Nephron (organoid): ENCODE measurements at regions not wholly inside any gene's neighbourhood (a gene's known extent, or its start where the extent isn't known, plus 50 kb on each side); places are given as distances from the start of the nearest gene placed in this dataset.

Source experiments
- H3K27ac Mint-ChIP-seq, 3 experiments: 2 replicates each; pipeline ENCODE4 v1.8.0; 2020; ENCODE audit warnings: mixed read lengths in 3 of 3, mild to moderate bottlenecking in 2 of 3, moderate library complexity in 1 of 3
- H3K27me3 Mint-ChIP-seq: 2 replicates; pipeline ENCODE4 v1.8.0; 2021; ENCODE audit warnings: low read depth, mild to moderate bottlenecking, moderate library complexity, mixed read lengths
- H3K36me3 Mint-ChIP-seq: 2 replicates; pipeline ENCODE4 v1.8.0; 2020; ENCODE audit warnings: low read depth, mixed read lengths
- H3K4me1 Mint-ChIP-seq: 2 replicates; pipeline ENCODE4 v1.8.0; 2020; ENCODE audit warnings: mixed read lengths
- H3K4me3 Mint-ChIP-seq, 3 experiments: 2 replicates each; pipeline ENCODE4 v1.8.0; 2020; ENCODE audit warnings: mild to moderate bottlenecking in 3 of 3, mixed read lengths in 3 of 3, moderate library complexity in 2 of 3
- H3K9me3 Mint-ChIP-seq: 2 replicates; pipeline ENCODE4 v1.8.0; 2020; ENCODE audit warnings: mixed read lengths
- CTCF ChIP-seq, 3 experiments: fragments of 200-600 bp; sonication (generic); IDR thresholded peaks; one replicate each; pipeline ENCODE4 v1.5.0; 2021; ENCODE audit warnings: antibody characterized with exemption in 3 of 3; ENCODE audit not compliant: unreplicated experiment in 3 of 3

GRCh38 chr11:79570104-79570503 lies 129.3 kb upstream of the TENM4 start:
- peaks cover 6% of the 10 kb centered on the region for H3K4me1 Mint-ChIP-seq
- H3K4me3 Mint-ChIP-seq = no peak overlapping the region
- H3K9me3 Mint-ChIP-seq = peaks cover 2% of the 10 kb centered on the region
- no peak for TF ChIP-seq CTCF (IDR thresholded peaks at IDR 0.05; ENCODE audit: unreplicated experiment in 3 of 3)
- no peak overlapping the region for H3K27ac Mint-ChIP-seq
- peaks cover under 1% of the 10 kb centered on the region for H3K27me3 Mint-ChIP-seq
- H3K36me3 Mint-ChIP-seq = no peaks in the 10 kb centered on the region

- Mint-ChIP-seq H3K36me3 (no peaks in the 10 kb centered on the region), H3K27ac (no peak overlapping the region), H3K4me3 (no peak overlapping the region), H3K27me3 (peaks cover 3% of the 10 kb centered on the region), H3K4me1 (peaks cover 6% of the 10 kb centered on the region), H3K9me3 (peaks cover 2% of the 10 kb centered on the region)
- TF ChIP-seq CTCF (IDR thresholded peaks at IDR 0.05; ENCODE audit: unreplicated experiment in 3 of 3) = no peak
Measured at GRCh38 chr11:79564288-79564925, 123.6 kb upstream of the TENM4 start.

GRCh38 chr11:79561496-79561895 lies 120.7 kb upstream of the TENM4 start:
- Mint-ChIP-seq H3K9me3 (peaks cover 3% of the 10 kb centered on the region), H3K27ac (no peak overlapping the region), H3K4me1 (no peaks in the 10 kb centered on the region), H3K4me3 (no peak overlapping the region), H3K36me3 (no peaks in the 10 kb centered on the region), H3K27me3 (peaks cover 3% of the 10 kb centered on the region)
- no peak for TF ChIP-seq CTCF (IDR thresholded peaks at IDR 0.05; ENCODE audit: unreplicated experiment in 3 of 3)

- H3K27me3 Mint-ChIP-seq = peaks cover 7% of the 10 kb centered on the region
- no peak overlapping the region for H3K27ac Mint-ChIP-seq
- no peaks in the 10 kb centered on the region for H3K36me3 Mint-ChIP-seq
- H3K9me3 Mint-ChIP-seq = peaks cover 6% of the 10 kb centered on the region
- no peaks in the 10 kb centered on the region for H3K4me1 Mint-ChIP-seq
- H3K4me3 Mint-ChIP-seq = no peak overlapping the region
- TF ChIP-seq CTCF (IDR thresholded peaks at IDR 0.05; ENCODE audit: unreplicated experiment in 3 of 3) = no peak
Measured at GRCh38 chr11:79550809-79551208, 110.0 kb upstream of the TENM4 start.

- H3K4me1 Mint-ChIP-seq = no peaks in the 10 kb centered on the region
- H3K4me3 Mint-ChIP-seq = no peak overlapping the region
- H3K27ac Mint-ChIP-seq = no peak overlapping the region
- H3K36me3 Mint-ChIP-seq = no peaks in the 10 kb centered on the region
- no peak for TF ChIP-seq CTCF (IDR thresholded peaks at IDR 0.05; ENCODE audit: unreplicated experiment in 3 of 3)
- H3K27me3 Mint-ChIP-seq = peaks cover 8% of the 10 kb centered on the region
- H3K9me3 Mint-ChIP-seq = no peaks in the 10 kb centered on the region
Measured at GRCh38 chr11:79547256-79547655, 106.4 kb upstream of the TENM4 start.

- H3K27ac Mint-ChIP-seq = no peak overlapping the region
- H3K9me3 Mint-ChIP-seq = no peaks in the 10 kb centered on the region
- no peak overlapping the region for H3K4me3 Mint-ChIP-seq
- no peaks in the 10 kb centered on the region for H3K4me1 Mint-ChIP-seq
- no peak for TF ChIP-seq CTCF (IDR thresholded peaks at IDR 0.05; ENCODE audit: unreplicated experiment in 3 of 3)
- no peaks in the 10 kb centered on the region for H3K36me3 Mint-ChIP-seq
- H3K27me3 Mint-ChIP-seq = peaks cover 8% of the 10 kb centered on the region
Measured at GRCh38 chr11:79546351-79546750, 105.5 kb upstream of the TENM4 start.
